Natural killer cell (primary cell): ENCODE measurements at regions not wholly inside any gene's neighbourhood (a gene's known extent, or its start where the extent isn't known, plus 50 kb on each side); places are given as distances from the start of the nearest gene placed in this dataset.

Experiments
- ATAC-seq, 3 donors: fragments of 150-1000 bp in 2 of 3; fragments of 200-7000 bp in 1 of 3; cut with Tn5 transposase; 1 replicate in 1 of 3; 2 replicates in 2 of 3; pipeline ENCODE4 v1.10.0; 2021; ENCODE audit warnings: mild to moderate bottlenecking in 2 of 3, moderate library complexity in 2 of 3
- DNase-seq, 2 donors: peaks; one replicate each; pipeline versions ENCODE4 v3.0.0 to v3.0.0-alpha.2; 2013 to 2021; ENCODE audit warnings: mixed read lengths in 1 of 2
- H3K27ac ChIP-seq: one replicate; pipeline ENCODE4 v1.5.1; 2013; ENCODE audit warnings: mild to moderate bottlenecking, low read length
- H3K27me3 ChIP-seq: one replicate; pipeline ENCODE4 v1.6.1; 2013; ENCODE audit warnings: low read length; ENCODE audit not compliant: control insufficient read depth, insufficient read depth
- H3K36me3 ChIP-seq: one replicate; pipeline ENCODE4 v1.6.1; 2013; ENCODE audit warnings: low read length; ENCODE audit not compliant: control insufficient read depth, insufficient read depth
- H3K4me1 ChIP-seq: one replicate; pipeline ENCODE4 v1.6.1; 2013; ENCODE audit warnings: low read length; ENCODE audit not compliant: control insufficient read depth, insufficient read depth
- H3K4me3 ChIP-seq: one replicate; pipeline ENCODE4 v1.5.1; 2013; ENCODE audit warnings: low read length
- H3K9me3 ChIP-seq: one replicate; pipeline ENCODE4 v1.6.1; 2013; ENCODE audit warnings: low read length; ENCODE audit not compliant: control insufficient read depth, insufficient read depth
- H3K27ac Mint-ChIP-seq, 2 donors: one replicate each; pipeline ENCODE4 v1.8.0; 2022; ENCODE audit warnings: mild to moderate bottlenecking in 2 of 2, mixed read lengths in 2 of 2, moderate library complexity in 1 of 2
- H3K27me3 Mint-ChIP-seq, 2 donors: one replicate each; pipeline ENCODE4 v1.8.0; 2022; ENCODE audit warnings: low read depth in 2 of 2, mixed read lengths in 2 of 2
- H3K36me3 Mint-ChIP-seq: one replicate; pipeline ENCODE4 v1.8.0; 2022; ENCODE audit warnings: mixed read lengths
- H3K4me1 Mint-ChIP-seq, 2 donors: one replicate each; pipeline ENCODE4 v1.8.0; 2022; ENCODE audit warnings: mixed read lengths in 2 of 2
- H3K4me3 Mint-ChIP-seq: one replicate; pipeline ENCODE4 v1.8.0; 2022; ENCODE audit warnings: mild to moderate bottlenecking, moderate library complexity, mixed read lengths
- H3K9me3 Mint-ChIP-seq, 2 donors: one replicate each; pipeline ENCODE4 v1.8.0; 2022; ENCODE audit warnings: mixed read lengths in 2 of 2
- CTCF ChIP-seq: fragments of 200-600 bp; IDR thresholded peaks from one replicate; pipeline ENCODE4 v1.8.0; 2022; ENCODE audit warnings: antibody characterized with exemption
- WGBS: methylation state at CpG from one replicate; pipeline ENCODE4 v1.1.7; 2013; ENCODE audit warnings: missing lambda C conversion rate; ENCODE audit not compliant: insufficient coverage; 5-methylcytosine and 5-hydroxymethylcytosine counted together
- intact Hi-C: fragments of 100-400 bp; cut with micrococcal nuclease; formaldehyde crosslinking; loops from one replicate; pipeline ENCODE4 v1.14.2; 2022

GRCh38 chr11:28616160-28616965 is 508.2 kb downstream of the METTL15 start:
- Histone ChIP-seq H3K27me3 (no peaks in the 10 kb centered on the region), H3K4me3 (no peak overlapping the region), H3K9me3 (no peaks in the 10 kb centered on the region), H3K36me3 (no peaks in the 10 kb centered on the region), H3K27ac (no peak overlapping the region), H3K4me1 (no peaks in the 10 kb centered on the region)
- WGBS = 79% methylated on average over 5 of the region's 5 CpGs
- Mint-ChIP-seq H3K36me3 (no peaks in the 10 kb centered on the region), H3K9me3 (peaks cover 8 to 11% of the 10 kb centered on the region in 2 donors), H3K27ac (no peak overlapping the region), H3K27me3 (no peaks in the 10 kb centered on the region), H3K4me3 (no peak overlapping the region), H3K4me1 (no peaks in the 10 kb centered on the region)
- DNase-seq (no peak), ATAC-seq (no peak)
- TF ChIP-seq CTCF = no peak
- intact Hi-C loops = no loop called here

- no peak overlapping the region for H3K27ac Mint-ChIP-seq
- ATAC-seq = no peak
- no peak overlapping the region for H3K4me3 Mint-ChIP-seq
- Histone ChIP-seq H3K36me3 (no peaks in the 10 kb centered on the region), H3K9me3 (no peaks in the 10 kb centered on the region), H3K4me1 (no peaks in the 10 kb centered on the region), H3K27ac (no peak overlapping the region), H3K27me3 (no peaks in the 10 kb centered on the region), H3K4me3 (no peak overlapping the region)
- no peak for DNase-seq
- no peaks in the 10 kb centered on the region for H3K36me3 Mint-ChIP-seq
- TF ChIP-seq CTCF = no peak
- no peaks in the 10 kb centered on the region for H3K27me3 Mint-ChIP-seq
- no peaks in the 10 kb centered on the region for H3K4me1 Mint-ChIP-seq
- intact Hi-C loops = no loop called here
- 66% methylated on average over 2 of the region's 2 CpGs for WGBS
- H3K9me3 Mint-ChIP-seq = peaks cover 8 to 11% of the 10 kb centered on the region in 2 donors
Measured at GRCh38 chr11:28615542-28615941, 507.4 kb downstream of the METTL15 start.

GRCh38 chr11:28606930-28607329 is 498.7 kb downstream of the METTL15 start:
- Mint-ChIP-seq H3K27ac (no peak overlapping the region), H3K4me1 (no peaks in the 10 kb centered on the region), H3K4me3 (no peak overlapping the region), H3K27me3 (no peaks in the 10 kb centered on the region), H3K9me3 (peaks cover 10 to 23% of the 10 kb centered on the region in 2 donors), H3K36me3 (no peaks in the 10 kb centered on the region)
- H3K4me1 ChIP-seq = no peaks in the 10 kb centered on the region
- H3K4me3 ChIP-seq = no peak overlapping the region
- ATAC-seq (no peak), DNase-seq (no peak)
- no peaks in the 10 kb centered on the region for H3K36me3 ChIP-seq
- H3K27me3 ChIP-seq = no peaks in the 10 kb centered on the region
- TF ChIP-seq CTCF = no peak
- no peak overlapping the region for H3K27ac ChIP-seq
- WGBS = 62% methylated on average over 12 of the region's 12 CpGs
- intact Hi-C loops = no loop called here
- H3K9me3 ChIP-seq = peaks cover 2% of the 10 kb centered on the region

GRCh38 chr11:28599656-28600055 is 491.5 kb downstream of the METTL15 start:
- Mint-ChIP-seq H3K4me3 (no peak overlapping the region), H3K36me3 (no peaks in the 10 kb centered on the region), H3K27ac (no peak overlapping the region), H3K9me3 (peaks cover 8 to 20% of the 10 kb centered on the region in 2 donors), H3K4me1 (no peaks in the 10 kb centered on the region), H3K27me3 (no peaks in the 10 kb centered on the region)
- intact Hi-C loops = no loop called here
- no peak for TF ChIP-seq CTCF
- Histone ChIP-seq H3K4me3 (no peak overlapping the region), H3K9me3 (no peaks in the 10 kb centered on the region), H3K36me3 (no peaks in the 10 kb centered on the region), H3K4me1 (no peaks in the 10 kb centered on the region), H3K27ac (no peak overlapping the region), H3K27me3 (no peaks in the 10 kb centered on the region)
- DNase-seq (no peak), ATAC-seq (no peak)
- WGBS = no CpG with 5 or more reads among the region's 2 CpGs
